ENCODE measurements at regions not wholly inside any gene's neighbourhood (a gene's known extent, or its start where the extent isn't known, plus 50 kb on each side); places are given as distances from the start of the nearest gene placed in this dataset.
"Not testable (repeated sequence)": the region's sequence is repeated elsewhere in the genome, so short reads cannot be mapped to it uniquely, and the experiment has no call there.

DNA sequence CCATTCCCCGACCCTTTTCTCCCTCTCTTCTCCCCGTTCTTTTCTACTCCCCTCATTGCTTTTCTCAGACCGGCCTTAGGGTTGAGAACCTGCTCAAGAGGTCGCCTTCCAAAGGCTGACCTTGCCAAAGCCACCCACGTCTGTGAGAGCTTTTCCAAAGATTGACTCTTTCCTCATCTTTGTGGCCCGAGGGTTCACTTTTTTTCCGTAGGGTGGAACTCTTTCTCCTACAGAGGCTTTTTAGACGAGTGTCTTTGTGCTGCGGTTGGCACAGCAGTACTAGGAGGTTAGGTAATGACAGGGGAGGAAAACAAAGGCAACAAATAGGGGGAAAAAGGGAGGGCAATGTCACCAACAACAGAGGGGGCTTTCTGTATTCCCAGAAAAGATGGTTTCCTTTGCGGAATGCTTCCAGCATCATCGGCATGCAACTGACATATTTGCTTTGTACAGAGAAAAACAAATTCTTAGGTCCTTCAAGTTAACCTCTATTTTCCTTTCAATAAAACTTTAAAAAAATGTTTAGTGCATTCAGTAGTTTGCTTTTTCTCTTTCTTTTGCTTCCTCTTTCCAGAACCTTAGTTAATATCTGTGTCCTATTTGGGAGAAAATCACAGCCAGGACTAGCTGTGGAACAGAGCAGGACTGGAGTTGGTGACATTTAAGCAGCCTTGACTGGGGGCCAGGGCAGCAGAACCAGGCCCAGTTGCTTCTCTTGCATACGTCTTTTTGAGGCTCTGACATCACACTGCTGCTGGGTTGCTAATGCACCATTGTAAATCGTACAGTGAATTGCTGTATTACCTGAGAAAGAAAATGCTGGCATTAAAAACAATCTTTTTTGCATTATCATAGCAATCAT, 188.1 kb upstream of the FANCL start:
- no peak for DNase-seq

DNA sequence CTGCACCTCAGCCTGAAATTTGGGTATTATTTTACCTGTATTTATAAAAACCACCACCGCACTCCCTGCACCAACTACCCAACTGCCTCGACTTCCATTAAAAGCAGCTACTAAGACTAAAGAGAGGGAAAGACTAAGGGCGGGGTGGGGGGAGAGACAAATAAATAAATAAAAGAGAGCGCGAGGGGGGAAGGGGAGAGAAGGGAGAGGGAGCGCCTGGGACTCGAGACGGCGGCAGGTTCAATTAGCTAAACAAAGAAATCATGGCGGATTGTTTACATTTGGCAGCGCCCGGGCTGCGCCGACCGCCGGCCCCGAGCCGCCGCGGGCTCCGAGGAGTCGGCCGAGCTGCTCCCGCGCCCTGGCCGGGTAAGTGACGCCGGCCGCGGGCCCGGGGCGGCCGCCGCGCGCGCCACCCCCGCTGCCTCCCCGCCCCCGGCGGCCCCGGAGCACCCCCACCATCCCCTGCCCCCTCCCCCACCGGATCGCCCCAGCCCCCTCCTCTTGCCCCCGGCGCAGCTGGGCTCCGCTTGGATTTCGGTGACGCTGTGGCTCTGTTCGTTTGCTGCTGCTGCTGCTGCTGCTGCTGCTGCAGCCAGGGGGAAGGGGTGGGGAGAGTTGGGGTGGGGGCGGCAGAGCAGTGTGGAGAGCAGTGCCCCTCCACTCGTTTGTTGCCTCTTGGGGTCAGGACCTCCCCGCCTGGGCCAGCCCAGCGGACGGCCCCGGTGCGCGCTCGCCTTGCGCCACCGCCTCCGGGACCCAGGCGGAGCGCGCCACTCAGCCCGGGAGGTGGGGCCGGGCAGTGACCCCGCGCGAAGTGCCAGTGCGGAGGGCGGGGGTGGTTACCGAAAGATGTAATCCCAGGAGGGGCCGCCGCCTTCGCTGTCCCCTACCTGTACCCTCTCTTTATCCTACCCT, 187.2 kb upstream of the FANCL start:
- no peak for DNase-seq

GRCh38 chr2:58427572-58428095, 186.5 kb upstream of the FANCL start:
- no peak for DNase-seq

GRCh38 chr2:58425368-58425767, 184.2 kb upstream of the FANCL start:
- DNase-seq: no peak

- no peak for DNase-seq
Measured at GRCh38 chr2:58419983-58420382, 178.9 kb upstream of the FANCL start.

DNA sequence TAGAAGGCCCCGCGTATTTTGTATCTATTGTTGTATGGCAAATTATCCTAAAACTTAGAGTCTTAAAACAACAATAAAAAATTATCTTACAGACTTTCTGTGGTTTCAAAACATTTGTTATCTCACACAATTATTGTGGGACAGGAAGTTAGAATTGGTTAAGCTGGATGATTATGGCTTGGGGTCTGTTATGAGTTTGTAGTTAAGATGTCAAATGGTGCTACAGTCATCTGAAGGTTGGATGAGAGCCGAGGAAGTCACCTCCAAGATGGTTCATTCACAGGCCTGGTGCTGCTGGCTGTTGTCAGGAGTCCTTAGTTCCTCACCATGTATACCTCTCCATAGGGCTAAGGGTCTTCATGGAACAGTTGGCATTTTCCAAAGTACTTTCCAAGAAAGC, 175.6 kb upstream of the FANCL start:
- no peak for DNase-seq

GRCh38 chr2:58414506-58414905, 173.4 kb upstream of the FANCL start:
- no peak for DNase-seq

DNA sequence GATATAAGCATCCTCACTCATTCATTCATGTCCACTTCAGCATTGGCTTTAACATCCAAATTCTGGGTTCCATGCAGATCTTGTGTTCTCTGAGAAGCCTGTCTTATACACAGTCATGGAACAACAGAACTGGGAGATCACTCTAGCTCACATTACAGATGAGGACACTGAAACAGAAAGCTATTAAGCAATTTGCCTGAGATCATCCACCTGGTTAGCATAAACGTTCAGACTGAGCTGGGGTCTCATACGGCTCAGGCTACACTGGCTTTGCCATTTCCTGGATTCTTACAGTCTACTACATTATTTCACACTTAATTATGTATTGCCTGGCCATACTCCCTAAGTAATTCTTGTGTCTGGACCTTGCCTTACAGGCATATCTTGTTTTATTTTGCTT, 169.4 kb upstream of the FANCL start:
- no peak for DNase-seq

DNA sequence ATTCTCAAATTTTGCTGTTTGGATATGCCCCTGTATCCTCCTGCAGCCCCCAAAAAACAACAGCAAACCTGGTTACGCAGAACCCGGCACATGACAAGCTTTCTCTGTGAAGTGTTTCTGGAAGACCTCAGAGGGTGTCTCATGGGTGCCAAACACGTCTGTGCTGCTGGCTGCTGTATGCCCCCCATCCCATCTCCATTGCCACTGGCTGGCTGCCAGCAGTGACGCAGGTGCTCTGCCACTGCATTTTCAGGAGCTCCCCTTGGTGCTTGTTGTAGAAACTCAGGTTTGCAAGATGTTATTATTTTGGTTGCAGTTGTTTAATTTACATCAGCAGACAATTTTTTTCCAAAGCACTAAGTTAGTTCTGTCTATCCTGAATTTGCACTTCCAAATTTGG, 166.4 kb upstream of the FANCL start:
- DNase-seq: no peak

DNA sequence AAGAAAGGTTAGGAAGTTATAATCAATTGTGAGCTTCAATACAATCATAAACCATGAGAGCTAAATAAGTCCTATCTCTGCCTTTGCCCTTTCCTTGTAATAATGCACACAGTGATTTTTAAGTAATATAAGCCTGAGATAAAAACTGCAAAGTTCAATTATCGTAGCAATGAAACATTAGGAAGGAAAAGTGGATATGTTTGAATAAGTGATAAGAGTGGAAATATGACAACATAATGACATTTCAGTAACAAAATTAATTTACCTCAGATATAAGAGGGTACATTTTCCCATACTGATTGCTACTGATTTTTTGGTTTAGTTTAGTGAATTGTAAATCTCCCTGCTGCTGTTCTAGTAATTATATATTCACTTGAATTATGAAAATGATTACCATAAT, 164.2 kb upstream of the FANCL start:
- DNase-seq: no peak

- DNase-seq: no peak
Measured at GRCh38 chr2:58401936-58402335, 160.8 kb upstream of the FANCL start.

DNA sequence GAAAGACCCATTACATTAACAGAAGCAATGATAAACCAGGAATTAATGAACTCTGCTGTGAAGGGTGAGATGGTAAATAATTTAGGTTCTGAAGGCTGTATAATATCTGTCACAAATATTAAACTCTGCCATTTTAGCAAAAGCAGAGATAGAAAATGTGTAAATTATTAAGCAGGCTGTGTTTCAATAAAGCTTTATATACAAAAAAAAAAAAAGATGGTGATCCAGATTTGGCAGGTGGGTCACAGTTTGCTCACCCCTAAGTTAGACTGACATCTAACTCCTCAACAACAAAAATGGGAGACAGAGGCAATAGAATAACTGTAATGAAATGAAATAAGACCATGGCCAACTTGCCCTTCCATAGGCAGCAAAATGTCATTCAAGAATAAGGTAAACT, 157.3 kb upstream of the FANCL start:
- no peak for DNase-seq

- no peak for DNase-seq
Measured at GRCh38 chr2:58387701-58388100, 146.6 kb upstream of the FANCL start.

DNA sequence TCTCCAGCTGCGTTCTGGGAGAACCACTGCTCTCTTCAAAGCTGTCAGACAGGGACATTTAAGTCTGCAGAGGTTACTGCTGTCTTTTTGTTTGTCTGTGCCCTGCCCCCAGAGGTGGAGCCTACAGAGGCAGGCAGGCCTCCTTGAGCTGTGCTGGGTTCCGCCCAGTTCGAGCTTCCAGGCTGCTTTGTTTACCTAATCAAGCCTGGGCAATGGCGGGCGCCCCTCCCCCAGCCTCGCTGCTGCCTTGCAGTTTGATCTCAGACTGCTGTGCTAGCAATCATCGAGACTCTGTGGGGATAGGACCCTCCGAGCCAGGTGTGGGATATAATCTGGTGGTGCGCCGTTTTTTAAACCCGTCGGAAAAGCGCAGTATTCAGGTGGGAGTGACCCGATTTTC, 145.8 kb upstream of the FANCL start:
- not testable (repeated sequence) for DNase-seq

DNA sequence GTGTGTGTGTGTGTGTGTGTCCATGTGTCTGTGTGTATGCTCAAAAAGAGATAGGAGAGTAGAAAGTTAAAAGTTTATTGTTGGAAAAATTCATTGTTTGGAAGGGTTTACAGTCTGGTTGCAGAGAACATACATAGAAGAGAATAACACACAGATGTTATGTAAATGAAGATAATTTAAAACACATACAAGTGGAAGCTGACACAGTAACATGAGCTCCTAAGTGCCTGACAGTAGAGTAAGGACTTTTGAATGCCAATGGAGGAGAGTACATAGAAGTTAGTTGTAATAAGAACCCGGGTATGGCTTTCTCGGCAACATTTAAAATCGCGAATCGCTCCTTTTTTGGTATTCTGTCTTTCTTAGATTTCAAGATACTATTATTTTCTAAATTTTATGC, 137.0 kb upstream of the FANCL start:
- DNase-seq: no peak

DNA sequence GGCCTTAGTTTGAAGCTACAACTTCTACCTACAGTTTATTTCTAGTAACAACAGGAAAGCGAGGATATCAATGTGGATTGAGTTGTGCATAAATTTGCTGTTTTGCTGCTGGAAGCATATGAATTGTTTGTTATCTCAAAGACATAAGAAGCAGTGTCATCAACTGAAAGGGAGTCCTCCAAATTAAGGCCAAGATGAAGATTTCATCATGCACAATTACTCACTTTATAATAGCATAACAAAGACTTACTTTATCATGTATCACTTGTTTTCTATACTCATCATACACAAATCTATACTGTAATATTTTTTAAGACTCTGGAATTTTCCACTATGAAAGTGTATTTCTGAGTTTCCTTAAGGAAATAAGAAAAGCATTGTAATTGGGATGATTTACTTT, 136.1 kb upstream of the FANCL start:
- DNase-seq: no peak

DNA sequence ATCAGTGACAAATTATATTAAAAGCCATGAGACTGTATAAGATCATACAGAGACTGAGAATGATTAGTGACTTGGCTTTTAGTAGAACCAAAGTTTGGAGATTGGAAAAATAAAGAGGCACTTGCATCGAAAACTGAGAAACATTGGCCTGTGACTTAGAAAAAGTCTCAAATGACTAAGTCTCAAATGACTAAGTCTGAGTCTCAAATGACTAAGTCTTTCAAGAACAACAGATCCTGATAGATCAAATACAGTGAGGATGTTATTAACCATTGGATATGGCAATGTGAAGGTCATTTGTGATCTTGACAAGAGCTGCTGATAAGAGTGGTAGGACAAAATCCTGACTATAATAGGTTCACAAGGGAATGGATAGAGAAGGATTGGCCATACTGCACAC, 135.5 kb upstream of the FANCL start:
- no peak for DNase-seq

- no peak for DNase-seq
Measured at GRCh38 chr2:58369594-58369993, 128.5 kb upstream of the FANCL start.

- DNase-seq: no peak
Measured at GRCh38 chr2:58364098-58364497, 123.0 kb upstream of the FANCL start.

DNA sequence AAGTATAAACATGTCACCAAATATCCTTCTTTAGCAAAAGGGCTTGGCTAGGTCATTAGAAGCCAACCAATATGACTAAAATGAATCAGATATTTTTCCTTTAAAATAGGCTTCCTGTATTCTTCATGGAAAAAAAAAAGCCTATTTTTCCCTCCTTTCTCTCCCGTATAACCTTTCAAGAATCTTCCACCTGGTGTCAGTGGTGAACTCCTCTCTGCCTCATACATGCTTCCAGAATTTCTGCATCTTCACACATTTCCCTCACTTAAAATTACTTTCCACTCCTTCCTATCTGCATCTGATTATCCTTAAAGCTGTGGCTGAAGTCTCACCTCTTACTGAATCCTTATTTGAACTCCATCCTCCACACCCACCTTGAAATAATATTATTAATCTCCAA, 116.9 kb upstream of the FANCL start:
- DNase-seq: no peak

DNA sequence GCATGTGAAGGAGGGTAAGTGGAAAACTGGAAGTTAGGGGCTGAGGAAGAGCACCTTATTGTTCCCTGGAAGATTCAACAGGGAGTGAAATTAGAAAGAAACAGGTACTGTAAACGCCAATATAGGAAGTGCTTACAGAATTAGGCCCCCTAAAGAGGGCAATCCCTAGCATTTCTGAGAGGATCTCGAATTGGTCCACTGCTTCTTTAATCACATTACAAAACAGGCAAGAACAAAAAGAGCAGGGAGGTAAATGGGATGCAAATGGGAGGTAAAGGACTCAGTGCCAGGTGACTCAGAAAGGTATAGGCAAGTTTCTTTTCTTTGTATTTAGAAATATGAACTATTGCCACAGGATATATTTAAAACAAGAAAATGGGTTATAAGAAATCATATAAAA, 116.4 kb upstream of the FANCL start:
- DNase-seq: no peak

- DNase-seq: no peak
Measured at GRCh38 chr2:58354230-58354629, 113.1 kb upstream of the FANCL start.

- DNase-seq: no peak
Measured at GRCh38 chr2:58350484-58350883, 109.4 kb upstream of the FANCL start.

GRCh38 chr2:58347810-58348209, 106.7 kb upstream of the FANCL start:
- no peak for DNase-seq

Data from activated gamma-delta T cell treated with Interleukin-2 at 50 U/mL for 16 hours (primary cell).